Keratinocyte (primary cell): ENCODE measurements at regions not wholly inside any gene's neighbourhood (a gene's known extent, or its start where the extent isn't known, plus 50 kb on each side); places are given as distances from the start of the nearest gene placed in this dataset.

Experiments used
- DNase-seq: peaks from one replicate; pipeline ENCODE4 v3.0.0-alpha.2; 2011; ENCODE audit warnings: low read depth, missing footprints, low spot score
- FAIRE-seq: peaks from 2 replicates; lab custom pipeline; 2011; peaks lifted over from hg19 to GRCh38; lab: Jason Lieb, UNC
- H2AFZ ChIP-seq: 2 replicates; pipeline ENCODE4 v1.6.0; 2012; ENCODE audit warnings: low read length, control low read depth, inconsistent platforms; ENCODE audit not compliant: control insufficient read depth
- H3K27ac ChIP-seq: 2 replicates; pipeline ENCODE4 v1.5.1; 2011; ENCODE audit warnings: low read length; ENCODE audit not compliant: control insufficient read depth, insufficient read depth
- H3K27me3 ChIP-seq: 3 replicates; pipeline ENCODE4 v1.6.0; 2011; ENCODE audit warnings: low read length; ENCODE audit not compliant: control insufficient read depth, insufficient read depth; ENCODE audit errors: extremely low read depth
- H3K36me3 ChIP-seq, 2 experiments: 2 replicates in 1 of 2; 3 replicates in 1 of 2; pipeline ENCODE4 v1.5.1; 2011; ENCODE audit warnings: low read length in 2 of 2, mild to moderate bottlenecking in 1 of 2; ENCODE audit not compliant: control insufficient read depth in 2 of 2, insufficient read depth in 2 of 2; ENCODE audit errors: extremely low read depth in 1 of 2
- H3K4me1 ChIP-seq: 3 replicates; pipeline ENCODE4 v1.5.1; 2011; ENCODE audit warnings: low read length; ENCODE audit not compliant: control insufficient read depth, insufficient read depth; ENCODE audit errors: extremely low read depth
- H3K4me2 ChIP-seq: 3 replicates; pipeline ENCODE4 v1.6.0; 2011; ENCODE audit warnings: low read depth, low read length; ENCODE audit not compliant: control insufficient read depth, insufficient read depth; ENCODE audit errors: extremely low read depth
- H3K4me3 ChIP-seq, 3 experiments: fragments of 200-600 bp in 1 of 3; sonication (generic) in 1 of 3; 2 replicates in 2 of 3; 3 replicates in 1 of 3; pipeline ENCODE4 v1.5.1; 2011 to 2016; ENCODE audit warnings: low read length in 3 of 3, mild to moderate bottlenecking in 3 of 3, control low read depth in 2 of 3, inconsistent platforms in 1 of 3, low read depth in 1 of 3, mixed read lengths in 1 of 3, mixed run types in 1 of 3, moderate library complexity in 1 of 3; ENCODE audit not compliant: control insufficient read depth in 2 of 3, insufficient read depth in 2 of 3; ENCODE audit errors: extremely low read depth in 1 of 3
- H3K79me2 ChIP-seq: 2 replicates; pipeline ENCODE4 v1.6.0; 2012; ENCODE audit warnings: low read length; ENCODE audit not compliant: control insufficient read depth, insufficient read depth
- H3K9ac ChIP-seq: 3 replicates; pipeline ENCODE4 v1.6.0; 2011; ENCODE audit warnings: low read length; ENCODE audit not compliant: control insufficient read depth, insufficient read depth; ENCODE audit errors: extremely low read depth
- H3K9me1 ChIP-seq: 3 replicates; pipeline ENCODE4 v1.6.0; 2011; ENCODE audit warnings: low read length; ENCODE audit not compliant: control insufficient read depth, insufficient read depth; ENCODE audit errors: extremely low read depth
- H3K9me3 ChIP-seq: 2 replicates; pipeline ENCODE4 v1.5.1; 2012; ENCODE audit warnings: low read depth, low read length; ENCODE audit not compliant: control insufficient read depth
- H4K20me1 ChIP-seq: 3 replicates; pipeline ENCODE4 v1.6.0; 2011; ENCODE audit warnings: low read length; ENCODE audit not compliant: control insufficient read depth, insufficient read depth; ENCODE audit errors: extremely low read depth
- EZH2 ChIP-seq: IDR thresholded peaks from one replicate; pipeline ENCODE4 v1.6.1; 2012; ENCODE audit warnings: inconsistent platforms, mild to moderate bottlenecking, low read length, moderate library complexity
- dilution Hi-C: fragments of 300-500 bp; cut with MboI; formaldehyde crosslinking; loops from one replicate; pipeline ENCODE4 v1.7.0; 2020; ENCODE audit warnings: low sequenced_read_pairs; ENCODE audit not compliant: extremely low pct_ligation_motif_present
- TF ChIP-seq, protein P1 (sequence below), 3 experiments: IDR thresholded peaks in 1 of 3; conservative IDR thresholded peaks in 1 of 3; optimal IDR thresholded peaks in 1 of 3; 2 replicates in 2 of 3; 3 replicates in 1 of 3; pipeline versions ENCODE3 to v1.5.1; 2011; ENCODE audit warnings: low read length in 3 of 3, mild to moderate bottlenecking in 3 of 3, moderate library complexity in 2 of 3, control low read depth in 1 of 3, inconsistent platforms in 1 of 3; ENCODE audit not compliant: insufficient read depth in 2 of 3; ENCODE audit errors: extremely low read depth in 1 of 3

DNA sequence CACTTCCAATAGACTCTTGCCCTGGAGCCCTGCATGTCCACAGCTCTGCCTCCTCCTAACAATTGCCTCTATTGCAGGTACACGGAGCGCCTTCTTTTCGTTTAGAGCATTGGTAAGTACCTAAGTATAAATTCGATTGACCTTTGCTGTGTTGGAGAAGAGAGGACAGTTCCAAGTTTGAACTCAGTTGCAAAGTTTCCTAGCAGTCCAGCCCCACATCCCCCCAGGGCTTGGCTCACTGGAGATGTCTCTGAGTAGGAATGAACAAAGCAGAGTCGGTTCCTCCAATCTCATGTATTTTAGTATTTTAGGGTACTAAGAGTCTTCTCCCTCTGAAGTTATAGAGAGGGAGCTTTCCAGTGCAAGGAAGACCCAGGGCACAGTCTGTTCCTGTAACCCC is 238.9 kb upstream of the AJAP1 start:
- Histone ChIP-seq H3K4me2 (no peak overlapping the region), H3K9me3 (peaks cover 5% of the 10 kb centered on the region), H3K27me3 (no peaks in the 10 kb centered on the region), H3K36me3 (no peaks in the 10 kb centered on the region), H2AFZ (no peak overlapping the region), H3K27ac (no peak overlapping the region), H4K20me1 (no peaks in the 10 kb centered on the region), H3K4me1 (no peaks in the 10 kb centered on the region), H3K4me3 (no peak overlapping the region), H3K9ac (no peak overlapping the region), H3K79me2 (no peaks in the 10 kb centered on the region), H3K9me1 (no peaks in the 10 kb centered on the region)
- dilution Hi-C loops, result no loop called here
- FAIRE-seq (no peak), DNase-seq (no peak)
- TF ChIP-seq EZH2, result no peak
- TF ChIP-seq, protein P1, sequence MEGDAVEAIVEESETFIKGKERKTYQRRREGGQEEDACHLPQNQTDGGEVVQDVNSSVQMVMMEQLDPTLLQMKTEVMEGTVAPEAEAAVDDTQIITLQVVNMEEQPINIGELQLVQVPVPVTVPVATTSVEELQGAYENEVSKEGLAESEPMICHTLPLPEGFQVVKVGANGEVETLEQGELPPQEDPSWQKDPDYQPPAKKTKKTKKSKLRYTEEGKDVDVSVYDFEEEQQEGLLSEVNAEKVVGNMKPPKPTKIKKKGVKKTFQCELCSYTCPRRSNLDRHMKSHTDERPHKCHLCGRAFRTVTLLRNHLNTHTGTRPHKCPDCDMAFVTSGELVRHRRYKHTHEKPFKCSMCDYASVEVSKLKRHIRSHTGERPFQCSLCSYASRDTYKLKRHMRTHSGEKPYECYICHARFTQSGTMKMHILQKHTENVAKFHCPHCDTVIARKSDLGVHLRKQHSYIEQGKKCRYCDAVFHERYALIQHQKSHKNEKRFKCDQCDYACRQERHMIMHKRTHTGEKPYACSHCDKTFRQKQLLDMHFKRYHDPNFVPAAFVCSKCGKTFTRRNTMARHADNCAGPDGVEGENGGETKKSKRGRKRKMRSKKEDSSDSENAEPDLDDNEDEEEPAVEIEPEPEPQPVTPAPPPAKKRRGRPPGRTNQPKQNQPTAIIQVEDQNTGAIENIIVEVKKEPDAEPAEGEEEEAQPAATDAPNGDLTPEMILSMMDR (optimal IDR thresholded peaks at IDR 0.05 in 1 of 3, IDR thresholded peaks at IDR 0.05 in 1 of 3, conservative IDR thresholded peaks at IDR 0.05 in 1 of 3; ENCODE audit: extremely low read depth in 1 of 3, insufficient read depth in 2 of 3, low read length in 3 of 3), result no peak

DNA sequence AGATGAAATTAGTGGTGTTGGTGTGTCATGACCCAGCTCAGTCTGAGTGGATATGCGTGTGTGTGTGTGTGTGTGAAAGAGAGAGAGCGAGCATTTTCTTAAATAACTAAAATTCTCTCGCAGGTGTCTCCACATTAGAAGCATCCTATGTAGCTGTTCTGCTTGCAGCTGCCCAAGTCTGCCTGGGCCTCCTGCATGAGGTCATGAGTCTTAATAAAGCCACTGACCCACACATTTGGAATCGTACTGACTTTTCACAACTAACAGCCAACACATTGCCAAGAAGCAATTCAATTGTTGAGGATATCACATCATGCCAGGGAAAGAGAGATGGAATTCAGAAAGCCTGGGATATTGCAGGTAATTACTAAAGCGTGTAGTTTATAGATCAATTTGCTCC is 238.2 kb upstream of the AJAP1 start:
- Histone ChIP-seq H3K9me1 (no peaks in the 10 kb centered on the region), H3K27me3 (no peaks in the 10 kb centered on the region), H3K4me3 (no peak overlapping the region), H3K4me1 (no peaks in the 10 kb centered on the region), H3K9me3 (peaks cover 5% of the 10 kb centered on the region), H3K4me2 (no peak overlapping the region), H2AFZ (no peak overlapping the region), H3K36me3 (no peaks in the 10 kb centered on the region), H3K27ac (no peak overlapping the region), H3K79me2 (no peaks in the 10 kb centered on the region), H4K20me1 (no peaks in the 10 kb centered on the region), H3K9ac (no peak overlapping the region)
- no peak for TF ChIP-seq EZH2
- TF ChIP-seq, protein P1 (optimal IDR thresholded peaks at IDR 0.05 in 1 of 3, IDR thresholded peaks at IDR 0.05 in 1 of 3, conservative IDR thresholded peaks at IDR 0.05 in 1 of 3; ENCODE audit: extremely low read depth in 1 of 3, insufficient read depth in 2 of 3, low read length in 3 of 3), result no peak
- DNase-seq (no peak), FAIRE-seq (no peak)
- dilution Hi-C loops, result no loop called here
